ENCODE measurements at regions not wholly inside any gene's neighbourhood (a gene's known extent, or its start where the extent isn't known, plus 50 kb on each side); places are given as distances from the start of the nearest gene placed in this dataset.

- TF ChIP-seq EP300 (IDR thresholded peaks at IDR 0.05) (no peak), POLR2A (IDR thresholded peaks at IDR 0.05) (no peak)
- TF ChIP-seq, protein P1, sequence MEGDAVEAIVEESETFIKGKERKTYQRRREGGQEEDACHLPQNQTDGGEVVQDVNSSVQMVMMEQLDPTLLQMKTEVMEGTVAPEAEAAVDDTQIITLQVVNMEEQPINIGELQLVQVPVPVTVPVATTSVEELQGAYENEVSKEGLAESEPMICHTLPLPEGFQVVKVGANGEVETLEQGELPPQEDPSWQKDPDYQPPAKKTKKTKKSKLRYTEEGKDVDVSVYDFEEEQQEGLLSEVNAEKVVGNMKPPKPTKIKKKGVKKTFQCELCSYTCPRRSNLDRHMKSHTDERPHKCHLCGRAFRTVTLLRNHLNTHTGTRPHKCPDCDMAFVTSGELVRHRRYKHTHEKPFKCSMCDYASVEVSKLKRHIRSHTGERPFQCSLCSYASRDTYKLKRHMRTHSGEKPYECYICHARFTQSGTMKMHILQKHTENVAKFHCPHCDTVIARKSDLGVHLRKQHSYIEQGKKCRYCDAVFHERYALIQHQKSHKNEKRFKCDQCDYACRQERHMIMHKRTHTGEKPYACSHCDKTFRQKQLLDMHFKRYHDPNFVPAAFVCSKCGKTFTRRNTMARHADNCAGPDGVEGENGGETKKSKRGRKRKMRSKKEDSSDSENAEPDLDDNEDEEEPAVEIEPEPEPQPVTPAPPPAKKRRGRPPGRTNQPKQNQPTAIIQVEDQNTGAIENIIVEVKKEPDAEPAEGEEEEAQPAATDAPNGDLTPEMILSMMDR (IDR thresholded peaks at IDR 0.05): no peak
These were observed 200.3 kb downstream of the ANKRD60 start for GRCh38 chr20:58028123-58028522.
